Mammary epithelial cell (primary cell): ENCODE measurements at regions not wholly inside any gene's neighbourhood (a gene's known extent, or its start where the extent isn't known, plus 50 kb on each side); places are given as distances from the start of the nearest gene placed in this dataset.

Experiments used
- EZH2 ChIP-seq: IDR thresholded peaks from 2 replicates; pipeline ENCODE4 v1.6.1; 2012; ENCODE audit warnings: low read length, inconsistent platforms, borderline replicate concordance
- TF ChIP-seq, protein P1 (sequence below), 2 donors: IDR thresholded peaks in 1 of 2; conservative IDR thresholded peaks in 1 of 2; 2 replicates each; pipeline ENCODE4 v1.5.1; 2011 to 2012; ENCODE audit warnings: inconsistent platforms in 2 of 2, low read length in 2 of 2, mild to moderate bottlenecking in 2 of 2, control low read depth in 1 of 2, low read depth in 1 of 2; ENCODE audit not compliant: insufficient read depth in 1 of 2; ENCODE audit errors: extremely low read depth in 1 of 2

DNA sequence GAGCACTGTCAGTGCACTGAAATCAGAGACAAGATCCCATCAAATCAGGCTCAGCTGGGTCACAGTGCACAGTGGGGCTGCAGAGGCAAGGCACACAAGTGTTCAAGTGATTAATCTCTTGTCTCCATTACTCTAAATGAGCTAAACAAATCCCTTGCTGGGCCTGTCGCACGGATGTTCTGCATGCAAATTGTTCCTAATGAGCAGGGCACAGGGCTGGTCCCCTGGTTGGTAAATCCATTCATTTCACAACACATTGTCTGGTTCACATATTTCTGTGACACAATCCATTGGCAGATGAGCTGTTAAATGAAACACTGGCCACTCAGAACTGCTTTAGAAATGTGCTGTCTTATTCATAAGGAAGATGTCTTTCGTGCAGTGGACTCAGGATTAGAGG is 167.9 kb upstream of the BRINP1 start:
- TF ChIP-seq, protein P1, sequence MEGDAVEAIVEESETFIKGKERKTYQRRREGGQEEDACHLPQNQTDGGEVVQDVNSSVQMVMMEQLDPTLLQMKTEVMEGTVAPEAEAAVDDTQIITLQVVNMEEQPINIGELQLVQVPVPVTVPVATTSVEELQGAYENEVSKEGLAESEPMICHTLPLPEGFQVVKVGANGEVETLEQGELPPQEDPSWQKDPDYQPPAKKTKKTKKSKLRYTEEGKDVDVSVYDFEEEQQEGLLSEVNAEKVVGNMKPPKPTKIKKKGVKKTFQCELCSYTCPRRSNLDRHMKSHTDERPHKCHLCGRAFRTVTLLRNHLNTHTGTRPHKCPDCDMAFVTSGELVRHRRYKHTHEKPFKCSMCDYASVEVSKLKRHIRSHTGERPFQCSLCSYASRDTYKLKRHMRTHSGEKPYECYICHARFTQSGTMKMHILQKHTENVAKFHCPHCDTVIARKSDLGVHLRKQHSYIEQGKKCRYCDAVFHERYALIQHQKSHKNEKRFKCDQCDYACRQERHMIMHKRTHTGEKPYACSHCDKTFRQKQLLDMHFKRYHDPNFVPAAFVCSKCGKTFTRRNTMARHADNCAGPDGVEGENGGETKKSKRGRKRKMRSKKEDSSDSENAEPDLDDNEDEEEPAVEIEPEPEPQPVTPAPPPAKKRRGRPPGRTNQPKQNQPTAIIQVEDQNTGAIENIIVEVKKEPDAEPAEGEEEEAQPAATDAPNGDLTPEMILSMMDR (conservative IDR thresholded peaks at IDR 0.05 in 1 of 2, IDR thresholded peaks at IDR 0.05 in 1 of 2; ENCODE audit: extremely low read depth in 1 of 2, insufficient read depth in 1 of 2, low read depth in 1 of 2, low read length in 2 of 2), result no peak
- TF ChIP-seq EZH2, result no peak
